Liver (tissue), 3 donors: ENCODE measurements at regions not wholly inside any gene's neighbourhood (a gene's known extent, or its start where the extent isn't known, plus 50 kb on each side); places are given as distances from the start of the nearest gene placed in this dataset.

Experiments used
- ATF3 ChIP-seq: IDR thresholded peaks from 2 replicates; pipeline ENCODE4 v1.6.1; 2016; ENCODE audit warnings: antibody characterized with exemption
- CTCF ChIP-seq: fragments of 150-350 bp; IDR thresholded peaks from 2 replicates; pipeline ENCODE4 v1.5.1; 2017; ENCODE audit warnings: improper control_type of control experiment, low read depth, low read length; ENCODE audit not compliant: missing input control
- EGR1 ChIP-seq, 2 donors: IDR thresholded peaks; 2 replicates each; pipeline ENCODE4 v1.6.1; 2016 to 2018; ENCODE audit warnings: antibody characterized with exemption in 2 of 2, low read depth in 2 of 2
- FOXA1 ChIP-seq: IDR thresholded peaks from 2 replicates; pipeline ENCODE4 v1.6.1; 2016; ENCODE audit warnings: antibody characterized with exemption
- GABPA ChIP-seq, 2 donors: IDR thresholded peaks in 1 of 2; conservative IDR thresholded peaks in 1 of 2; 2 replicates each; pipeline ENCODE4 v1.6.1; 2016; ENCODE audit warnings: antibody characterized with exemption in 2 of 2, mild to moderate bottlenecking in 1 of 2, moderate library complexity in 1 of 2
- HNF4G ChIP-seq: IDR thresholded peaks from 2 replicates; pipeline ENCODE4 v1.6.1; 2016; ENCODE audit warnings: antibody characterized with exemption
- JUND ChIP-seq, 2 donors: IDR thresholded peaks; 2 replicates each; pipeline ENCODE4 v1.6.1; 2016; ENCODE audit warnings: antibody characterized with exemption in 2 of 2
- MAX ChIP-seq: IDR thresholded peaks from 2 replicates; pipeline ENCODE4 v1.6.1; 2016; ENCODE audit warnings: antibody characterized with exemption
- RAD21 ChIP-seq, 2 donors: IDR thresholded peaks; 2 replicates each; pipeline ENCODE4 v1.6.1; 2016; ENCODE audit warnings: antibody characterized with exemption in 2 of 2, mild to moderate bottlenecking in 2 of 2
- SP1 ChIP-seq: IDR thresholded peaks from 2 replicates; pipeline ENCODE4 v1.6.1; 2018; ENCODE audit warnings: antibody characterized with exemption, mild to moderate bottlenecking
- TAF1 ChIP-seq: conservative IDR thresholded peaks from 2 replicates; pipeline ENCODE4 v1.6.1; 2016; ENCODE audit warnings: antibody characterized with exemption, mild to moderate bottlenecking
- TF ChIP-seq, protein P1 (sequence below): IDR thresholded peaks from 2 replicates; pipeline ENCODE4 v1.6.1; 2016; ENCODE audit warnings: antibody characterized with exemption
- TF ChIP-seq, protein P2 (sequence below): IDR thresholded peaks from 2 replicates; pipeline ENCODE4 v1.6.1; 2016; ENCODE audit warnings: antibody characterized with exemption, mild to moderate bottlenecking
- donor health status: healthy.
- donor health status: healthy.

GRCh38 chr10:44775402-44775741, 135.8 kb upstream of the TMEM72 start:
- no peak for TF ChIP-seq CTCF
- no peak for TF ChIP-seq JUND (IDR thresholded peaks at IDR 0.05)
- no peak for TF ChIP-seq GABPA (IDR thresholded peaks at IDR 0.05 in 1 of 2, conservative IDR thresholded peaks at IDR 0.05 in 1 of 2)
- TF ChIP-seq MAX, result no peak
- no peak for TF ChIP-seq EGR1 (IDR thresholded peaks at IDR 0.05; ENCODE audit: low read depth in 2 of 2)
- no peak for TF ChIP-seq SP1
- TF ChIP-seq HNF4G, result no peak
- no peak for TF ChIP-seq RAD21 (IDR thresholded peaks at IDR 0.05)
- TF ChIP-seq ATF3, result no peak
- TF ChIP-seq, protein P1, sequence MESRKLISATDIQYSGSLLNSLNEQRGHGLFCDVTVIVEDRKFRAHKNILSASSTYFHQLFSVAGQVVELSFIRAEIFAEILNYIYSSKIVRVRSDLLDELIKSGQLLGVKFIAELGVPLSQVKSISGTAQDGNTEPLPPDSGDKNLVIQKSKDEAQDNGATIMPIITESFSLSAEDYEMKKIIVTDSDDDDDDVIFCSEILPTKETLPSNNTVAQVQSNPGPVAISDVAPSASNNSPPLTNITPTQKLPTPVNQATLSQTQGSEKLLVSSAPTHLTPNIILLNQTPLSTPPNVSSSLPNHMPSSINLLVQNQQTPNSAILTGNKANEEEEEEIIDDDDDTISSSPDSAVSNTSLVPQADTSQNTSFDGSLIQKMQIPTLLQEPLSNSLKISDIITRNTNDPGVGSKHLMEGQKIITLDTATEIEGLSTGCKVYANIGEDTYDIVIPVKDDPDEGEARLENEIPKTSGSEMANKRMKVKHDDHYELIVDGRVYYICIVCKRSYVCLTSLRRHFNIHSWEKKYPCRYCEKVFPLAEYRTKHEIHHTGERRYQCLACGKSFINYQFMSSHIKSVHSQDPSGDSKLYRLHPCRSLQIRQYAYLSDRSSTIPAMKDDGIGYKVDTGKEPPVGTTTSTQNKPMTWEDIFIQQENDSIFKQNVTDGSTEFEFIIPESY, result no peak
- no peak for TF ChIP-seq FOXA1
- no peak for TF ChIP-seq TAF1
- TF ChIP-seq, protein P2, sequence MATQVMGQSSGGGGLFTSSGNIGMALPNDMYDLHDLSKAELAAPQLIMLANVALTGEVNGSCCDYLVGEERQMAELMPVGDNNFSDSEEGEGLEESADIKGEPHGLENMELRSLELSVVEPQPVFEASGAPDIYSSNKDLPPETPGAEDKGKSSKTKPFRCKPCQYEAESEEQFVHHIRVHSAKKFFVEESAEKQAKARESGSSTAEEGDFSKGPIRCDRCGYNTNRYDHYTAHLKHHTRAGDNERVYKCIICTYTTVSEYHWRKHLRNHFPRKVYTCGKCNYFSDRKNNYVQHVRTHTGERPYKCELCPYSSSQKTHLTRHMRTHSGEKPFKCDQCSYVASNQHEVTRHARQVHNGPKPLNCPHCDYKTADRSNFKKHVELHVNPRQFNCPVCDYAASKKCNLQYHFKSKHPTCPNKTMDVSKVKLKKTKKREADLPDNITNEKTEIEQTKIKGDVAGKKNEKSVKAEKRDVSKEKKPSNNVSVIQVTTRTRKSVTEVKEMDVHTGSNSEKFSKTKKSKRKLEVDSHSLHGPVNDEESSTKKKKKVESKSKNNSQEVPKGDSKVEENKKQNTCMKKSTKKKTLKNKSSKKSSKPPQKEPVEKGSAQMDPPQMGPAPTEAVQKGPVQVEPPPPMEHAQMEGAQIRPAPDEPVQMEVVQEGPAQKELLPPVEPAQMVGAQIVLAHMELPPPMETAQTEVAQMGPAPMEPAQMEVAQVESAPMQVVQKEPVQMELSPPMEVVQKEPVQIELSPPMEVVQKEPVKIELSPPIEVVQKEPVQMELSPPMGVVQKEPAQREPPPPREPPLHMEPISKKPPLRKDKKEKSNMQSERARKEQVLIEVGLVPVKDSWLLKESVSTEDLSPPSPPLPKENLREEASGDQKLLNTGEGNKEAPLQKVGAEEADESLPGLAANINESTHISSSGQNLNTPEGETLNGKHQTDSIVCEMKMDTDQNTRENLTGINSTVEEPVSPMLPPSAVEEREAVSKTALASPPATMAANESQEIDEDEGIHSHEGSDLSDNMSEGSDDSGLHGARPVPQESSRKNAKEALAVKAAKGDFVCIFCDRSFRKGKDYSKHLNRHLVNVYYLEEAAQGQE, result no peak
